Neutrophil (primary cell): ENCODE measurements at regions not wholly inside any gene's neighbourhood (a gene's known extent, or its start where the extent isn't known, plus 50 kb on each side); places are given as distances from the start of the nearest gene placed in this dataset.

Source experiments
- H3K27ac ChIP-seq: fragments of 200-600 bp; sonication (generic); 2 replicates; pipeline ENCODE4 v1.5.1; 2016; ENCODE audit warnings: mild to moderate bottlenecking, moderate library complexity
- H3K27me3 ChIP-seq: fragments of 200-600 bp; sonication (generic); 2 replicates; pipeline ENCODE4 v1.6.0; 2016; ENCODE audit warnings: mild to moderate bottlenecking
- H3K36me3 ChIP-seq: fragments of 200-600 bp; sonication (generic); 2 replicates; pipeline ENCODE4 v1.5.1; 2017
- H3K4me1 ChIP-seq, 2 experiments: fragments of 200-600 bp in 1 of 2; sonication (generic) in 1 of 2; 1 replicate in 1 of 2; 2 replicates in 1 of 2; pipeline versions ENCODE4 v1.5.1 to v1.6.1; 2013 to 2016; ENCODE audit warnings: low read depth in 1 of 2, low read length in 1 of 2, mild to moderate bottlenecking in 1 of 2, moderate library complexity in 1 of 2; ENCODE audit not compliant: control insufficient read depth in 1 of 2, insufficient read depth in 1 of 2
- H3K4me3 ChIP-seq, 2 experiments: fragments of 200-600 bp in 1 of 2; sonication (generic) in 1 of 2; 1 replicate in 1 of 2; 2 replicates in 1 of 2; pipeline ENCODE4 v1.5.1; 2013 to 2016; ENCODE audit warnings: low read depth in 1 of 2, low read length in 1 of 2, mild to moderate bottlenecking in 1 of 2, moderate library complexity in 1 of 2
- H3K9me3 ChIP-seq: fragments of 200-600 bp; sonication (generic); 2 replicates; pipeline ENCODE4 v1.5.1; 2016
- TF ChIP-seq, protein P1 (sequence below): fragments of 200-600 bp; sonication (generic); IDR thresholded peaks from 2 replicates; pipeline ENCODE4 v1.5.1; 2016; ENCODE audit warnings: antibody characterized with exemption

DNA sequence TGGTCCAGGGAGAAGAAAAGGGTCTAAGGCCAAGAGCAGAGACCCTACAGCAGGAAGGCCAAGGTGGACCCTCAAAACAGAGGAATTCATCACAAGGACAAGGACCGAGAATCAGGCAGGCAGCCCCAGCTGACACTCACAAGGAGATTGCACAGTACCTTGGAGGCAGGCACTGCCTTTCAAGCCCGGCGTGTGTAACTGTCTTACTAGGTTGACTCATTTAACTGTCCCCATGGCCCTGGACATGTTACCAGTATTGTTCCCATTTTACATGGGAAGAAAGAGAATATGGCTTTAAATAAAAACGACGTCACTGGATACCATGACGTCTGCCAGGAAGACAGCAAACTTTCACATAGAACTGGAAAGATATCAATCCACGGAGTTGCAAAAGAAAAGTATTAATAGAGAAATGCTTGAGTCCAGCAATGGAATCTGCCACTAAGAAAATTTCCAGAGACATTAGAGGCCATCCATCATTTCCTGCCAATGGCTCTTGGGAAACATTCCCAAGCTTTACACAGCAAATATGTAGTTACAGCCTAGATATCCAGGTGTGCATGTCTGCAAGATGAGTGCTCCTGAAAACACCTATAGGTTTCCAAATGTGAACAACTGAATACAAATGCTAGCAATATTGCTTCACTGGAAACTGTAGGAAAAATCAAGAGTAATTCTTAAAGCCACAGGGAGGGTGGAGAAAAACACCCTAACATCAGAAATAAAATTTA is 111.5 kb upstream of the RPS6KA2 start:
- TF ChIP-seq, protein P1, sequence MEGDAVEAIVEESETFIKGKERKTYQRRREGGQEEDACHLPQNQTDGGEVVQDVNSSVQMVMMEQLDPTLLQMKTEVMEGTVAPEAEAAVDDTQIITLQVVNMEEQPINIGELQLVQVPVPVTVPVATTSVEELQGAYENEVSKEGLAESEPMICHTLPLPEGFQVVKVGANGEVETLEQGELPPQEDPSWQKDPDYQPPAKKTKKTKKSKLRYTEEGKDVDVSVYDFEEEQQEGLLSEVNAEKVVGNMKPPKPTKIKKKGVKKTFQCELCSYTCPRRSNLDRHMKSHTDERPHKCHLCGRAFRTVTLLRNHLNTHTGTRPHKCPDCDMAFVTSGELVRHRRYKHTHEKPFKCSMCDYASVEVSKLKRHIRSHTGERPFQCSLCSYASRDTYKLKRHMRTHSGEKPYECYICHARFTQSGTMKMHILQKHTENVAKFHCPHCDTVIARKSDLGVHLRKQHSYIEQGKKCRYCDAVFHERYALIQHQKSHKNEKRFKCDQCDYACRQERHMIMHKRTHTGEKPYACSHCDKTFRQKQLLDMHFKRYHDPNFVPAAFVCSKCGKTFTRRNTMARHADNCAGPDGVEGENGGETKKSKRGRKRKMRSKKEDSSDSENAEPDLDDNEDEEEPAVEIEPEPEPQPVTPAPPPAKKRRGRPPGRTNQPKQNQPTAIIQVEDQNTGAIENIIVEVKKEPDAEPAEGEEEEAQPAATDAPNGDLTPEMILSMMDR: no peak
- no peaks in the 10 kb centered on the region for H3K9me3 ChIP-seq

DNA sequence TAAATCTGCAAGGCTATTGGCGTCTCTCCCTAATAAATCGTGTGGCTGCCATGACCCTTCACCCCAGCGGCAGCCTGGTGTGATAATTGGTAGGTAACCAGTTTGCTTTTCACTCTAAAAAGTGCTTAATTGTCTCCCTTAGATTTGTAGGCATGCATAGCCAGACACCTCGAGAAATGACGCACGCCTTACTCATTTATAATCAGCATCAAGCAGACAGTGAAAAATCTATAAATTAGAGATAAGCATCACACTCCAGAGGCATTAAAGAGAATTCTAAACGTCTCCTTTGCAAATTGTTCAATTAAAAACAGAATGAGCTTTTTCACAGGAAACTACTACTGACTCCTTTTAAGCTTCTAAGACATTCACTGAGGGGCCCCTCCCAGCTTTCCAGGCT is 110.2 kb upstream of the RPS6KA2 start:
- H3K36me3 ChIP-seq: no peaks in the 10 kb centered on the region
- TF ChIP-seq, protein P1: no peak
- no peaks in the 10 kb centered on the region for H3K9me3 ChIP-seq
- no peak overlapping the region for H3K4me3 ChIP-seq
- H3K4me1 ChIP-seq: peaks cover 35 to 43% of the 10 kb centered on the region in 2 experiments
- no peaks in the 10 kb centered on the region for H3K27me3 ChIP-seq
- H3K27ac ChIP-seq: no peak overlapping the region

More for the DNA sequence above, 111.5 kb upstream of the RPS6KA2 start:
- no peak overlapping the region for H3K4me3 ChIP-seq
- no peaks in the 10 kb centered on the region for H3K36me3 ChIP-seq
- no peak overlapping the region for H3K27ac ChIP-seq
- peaks cover 22 to 34% of the 10 kb centered on the region in 2 experiments for H3K4me1 ChIP-seq
- no peaks in the 10 kb centered on the region for H3K27me3 ChIP-seq

DNA sequence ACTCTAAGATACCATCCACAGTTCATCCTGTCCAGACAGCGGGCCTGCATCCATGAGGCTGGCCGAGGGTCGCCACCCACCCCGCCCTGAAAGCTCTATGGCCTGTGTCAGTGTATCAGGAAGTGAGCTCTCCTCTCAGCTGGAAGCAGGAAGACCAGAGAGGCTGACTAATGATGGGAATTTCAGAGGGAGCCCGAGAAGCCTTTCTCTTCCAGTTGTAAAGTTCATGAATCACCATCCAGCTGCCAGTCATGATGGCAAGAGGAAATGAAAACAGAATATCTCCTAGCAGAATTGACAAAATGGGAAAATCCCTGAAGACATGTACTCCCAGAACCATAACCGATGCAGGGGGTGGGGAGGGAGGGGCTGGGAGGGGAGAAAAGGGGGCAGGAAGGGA is 109.6 kb upstream of the RPS6KA2 start:
- Histone ChIP-seq H3K36me3 (no peaks in the 10 kb centered on the region), H3K27ac (no peak overlapping the region), H3K4me3 (no peak overlapping the region), H3K4me1 (peaks cover 36 to 43% of the 10 kb centered on the region in 2 experiments), H3K9me3 (no peaks in the 10 kb centered on the region), H3K27me3 (no peaks in the 10 kb centered on the region)
- TF ChIP-seq, protein P1: no peak

DNA sequence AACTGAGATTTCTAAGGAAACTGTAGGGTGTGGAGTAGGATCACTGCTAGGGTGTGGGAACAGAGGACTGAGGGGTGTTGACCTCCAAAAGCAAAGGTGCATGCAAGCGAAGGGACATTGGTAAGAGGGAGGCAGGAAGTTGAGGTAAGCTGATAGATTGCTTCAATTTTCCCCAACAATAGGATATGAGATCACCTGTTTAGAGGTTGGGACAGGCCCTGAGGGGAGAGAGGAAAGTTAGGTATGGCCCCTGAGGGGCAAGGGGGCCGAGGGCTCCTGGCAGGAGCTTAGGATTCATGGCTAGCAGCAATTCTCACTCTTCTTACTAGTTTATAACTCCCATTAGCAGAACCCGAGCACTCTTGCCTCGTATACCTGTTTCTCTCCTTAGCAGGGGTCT is 106.8 kb upstream of the RPS6KA2 start:
- Histone ChIP-seq H3K4me1 (peaks cover 48 to 50% of the 10 kb centered on the region in 2 experiments), H3K9me3 (no peaks in the 10 kb centered on the region), H3K27ac (peak overlapping the region; percentile 71), H3K27me3 (no peaks in the 10 kb centered on the region), H3K4me3 (no peak overlapping the region), H3K36me3 (no peaks in the 10 kb centered on the region)
- TF ChIP-seq, protein P1: no peak

DNA sequence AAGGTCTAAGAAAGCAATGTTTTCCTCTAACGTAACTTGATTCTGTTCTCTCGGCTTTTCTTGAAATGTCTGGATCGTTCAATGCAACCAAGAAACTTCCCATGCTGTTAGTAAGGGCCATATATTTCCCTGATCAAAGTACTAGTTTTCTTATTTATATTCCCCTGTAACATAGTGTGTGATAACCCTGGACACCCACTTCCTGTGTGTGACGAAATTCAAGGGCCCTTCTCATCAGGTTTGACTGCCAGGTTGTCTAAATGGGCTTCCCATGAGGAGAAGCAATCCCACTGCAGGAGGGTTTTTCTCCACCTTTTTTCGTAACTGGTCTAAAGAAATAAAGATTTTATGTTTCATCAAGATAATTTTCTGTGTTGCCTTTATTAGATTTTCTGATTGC is 102.6 kb upstream of the RPS6KA2 start:
- H3K4me3 ChIP-seq: no peak overlapping the region
- no peaks in the 10 kb centered on the region for H3K9me3 ChIP-seq
- TF ChIP-seq, protein P1: no peak
- peak overlapping the region; percentile 68 for H3K27ac ChIP-seq
- no peaks in the 10 kb centered on the region for H3K36me3 ChIP-seq
- H3K27me3 ChIP-seq: no peaks in the 10 kb centered on the region
- peaks cover 49 to 63% of the 10 kb centered on the region in 2 experiments for H3K4me1 ChIP-seq
